GM18507 (cell line): ENCODE measurements at regions not wholly inside any gene's neighbourhood (a gene's known extent, or its start where the extent isn't known, plus 50 kb on each side); places are given as distances from the start of the nearest gene placed in this dataset.
"Not testable (repeated sequence)": the region's sequence is repeated elsewhere in the genome, so short reads cannot be mapped to it uniquely, and the experiment has no call there.

Experiments
- DNase-seq: peaks from one replicate; pipeline ENCODE4 v3.0.0; 2011; ENCODE audit warnings: low read depth; ENCODE audit not compliant: insufficient read length; ENCODE audit errors: extremely low spot score
- FAIRE-seq: peaks from 2 replicates; lab custom pipeline; 2011; peaks lifted over from hg19 to GRCh38; lab: Jason Lieb, UNC

- not testable (repeated sequence) for FAIRE-seq, DNase-seq
These were observed 52.9 kb upstream of the CSF1 start for GRCh38 chr1:109857702-109858101.

- DNase-seq, FAIRE-seq: not testable (repeated sequence)
These were observed 54.7 kb upstream of the CSF1 start for GRCh38 chr1:109855986-109856385.

- DNase-seq, FAIRE-seq: not testable (repeated sequence)
These were observed 56.7 kb upstream of the CSF1 start for GRCh38 chr1:109853972-109854371.

- not testable (repeated sequence) for FAIRE-seq, DNase-seq
These were observed 58.2 kb upstream of the CSF1 start for GRCh38 chr1:109852221-109853015.

- FAIRE-seq (no peak), DNase-seq (no peak)
These were observed 59.8 kb upstream of the CSF1 start for GRCh38 chr1:109850827-109851226.

- FAIRE-seq (no peak), DNase-seq (no peak)
These were observed 60.5 kb upstream of the CSF1 start for GRCh38 chr1:109850194-109850593.

GRCh38 chr1:109849655-109850054 lies 61.0 kb upstream of the CSF1 start:
- FAIRE-seq (no peak), DNase-seq (no peak)

- FAIRE-seq (no peak), DNase-seq (no peak)
These were observed 63.4 kb upstream of the CSF1 start for GRCh38 chr1:109847251-109847650.

- no peak for DNase-seq
- FAIRE-seq, result no peak
These were observed 63.8 kb upstream of the CSF1 start for GRCh38 chr1:109846846-109847245.

GRCh38 chr1:109846162-109846561 lies 64.5 kb upstream of the CSF1 start:
- FAIRE-seq (no peak), DNase-seq (no peak)

GRCh38 chr1:109845658-109846057 lies 65.0 kb upstream of the CSF1 start:
- FAIRE-seq (no peak), DNase-seq (no peak)

GRCh38 chr1:109844609-109845008 lies 66.0 kb upstream of the CSF1 start:
- FAIRE-seq (no peak), DNase-seq (no peak)

- no peak for DNase-seq
- FAIRE-seq, result no peak
These were observed 70.5 kb upstream of the CSF1 start for GRCh38 chr1:109840011-109840629.

- FAIRE-seq, DNase-seq: not testable (repeated sequence)
These were observed 71.4 kb upstream of the CSF1 start for GRCh38 chr1:109839276-109839675.

- FAIRE-seq (no peak), DNase-seq (no peak)
These were observed 71.8 kb upstream of the CSF1 start for GRCh38 chr1:109838838-109839240.

- FAIRE-seq (no peak), DNase-seq (no peak)
These were observed 72.6 kb upstream of the CSF1 start for GRCh38 chr1:109837852-109838570.

- not testable (repeated sequence) for FAIRE-seq, DNase-seq
These were observed 71.9 kb upstream of the EPS8L3 start for GRCh38 chr1:109835645-109836044.

- FAIRE-seq (no peak), DNase-seq (no peak)
These were observed 71.2 kb upstream of the EPS8L3 start for GRCh38 chr1:109834951-109835350.

GRCh38 chr1:109832945-109833344 lies 69.2 kb upstream of the EPS8L3 start:
- DNase-seq, result no peak
- no peak for FAIRE-seq

- FAIRE-seq (no peak), DNase-seq (no peak)
These were observed 65.2 kb upstream of the EPS8L3 start for GRCh38 chr1:109828756-109829505.
